Choroid plexus epithelial cell (primary cell): ENCODE measurements at regions not wholly inside any gene's neighbourhood (a gene's known extent, or its start where the extent isn't known, plus 50 kb on each side); places are given as distances from the start of the nearest gene placed in this dataset.
A peak's percentile ranks its signal among the peaks of the same experiment; 100 is the strongest.

Experiments used
- DNase-seq: peaks from one replicate; pipeline ENCODE4 v3.0.0-alpha.2; 2010; ENCODE audit warnings: low read depth
- H3K4me3 ChIP-seq: 2 replicates; pipeline ENCODE4 v1.5.1; 2011; ENCODE audit warnings: low read depth, mild to moderate bottlenecking, control low read depth, low read length, moderate library complexity
- CTCF ChIP-seq: conservative IDR thresholded peaks from 2 replicates; pipeline ENCODE4 v1.5.1; 2011; ENCODE audit warnings: low read depth, mild to moderate bottlenecking, control low read depth, inconsistent platforms, low read length, moderate library complexity

DNA sequence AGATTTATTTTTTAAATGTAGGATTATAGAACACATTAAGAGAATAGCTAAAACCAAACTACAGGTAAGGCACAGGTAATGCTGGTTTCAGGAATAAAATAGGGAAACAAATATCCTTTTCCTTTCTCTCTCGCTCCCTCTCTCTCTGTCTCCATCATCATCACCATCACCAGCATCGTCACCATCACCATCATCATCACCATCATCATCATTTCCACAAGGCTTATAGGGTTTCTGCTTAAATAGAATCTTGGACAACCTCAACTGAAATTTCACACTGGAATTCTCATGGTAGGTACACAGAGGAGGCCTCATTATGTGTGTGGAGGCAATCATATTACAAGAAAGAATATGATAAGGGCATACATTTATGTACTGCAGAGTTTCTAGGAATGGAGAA is 823.6 kb downstream of the MAFB start:
- H3K4me3 ChIP-seq, result no peak overlapping the region
- DNase-seq, result no peak
- no peak for TF ChIP-seq CTCF

- TF ChIP-seq CTCF, result no peak
- peak; percentile 48 for DNase-seq
- H3K4me3 ChIP-seq, result no peak overlapping the region
Measured at GRCh38 chr20:39862470-39862891, 826.6 kb downstream of the MAFB start.

GRCh38 chr20:39861381-39861780 is 827.7 kb downstream of the MAFB start:
- no peak for DNase-seq
- no peak for TF ChIP-seq CTCF
- no peak overlapping the region for H3K4me3 ChIP-seq

DNA sequence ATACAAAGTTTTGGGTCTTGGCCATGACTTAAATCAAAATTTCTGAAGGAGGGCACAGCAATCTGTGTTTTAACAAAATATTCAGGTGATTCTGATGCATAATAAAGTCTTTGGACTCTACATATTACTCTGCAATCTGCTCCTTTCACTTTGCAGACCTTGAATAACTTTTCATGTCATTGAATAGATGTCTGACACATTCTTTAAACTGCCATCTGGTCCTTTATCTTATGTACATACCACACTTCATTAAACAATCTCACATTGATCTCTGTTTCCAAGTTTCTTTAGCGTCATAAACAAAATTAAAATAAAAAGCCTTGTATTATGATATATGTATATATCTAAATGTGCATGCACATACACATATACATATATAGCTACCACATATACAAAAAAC is 831.2 kb downstream of the MAFB start:
- no peak for DNase-seq
- TF ChIP-seq CTCF, result no peak
- H3K4me3 ChIP-seq, result no peak overlapping the region

GRCh38 chr20:39857187-39857586 is 831.8 kb downstream of the MAFB start:
- TF ChIP-seq CTCF, result no peak
- no peak overlapping the region for H3K4me3 ChIP-seq
- DNase-seq, result no peak

DNA sequence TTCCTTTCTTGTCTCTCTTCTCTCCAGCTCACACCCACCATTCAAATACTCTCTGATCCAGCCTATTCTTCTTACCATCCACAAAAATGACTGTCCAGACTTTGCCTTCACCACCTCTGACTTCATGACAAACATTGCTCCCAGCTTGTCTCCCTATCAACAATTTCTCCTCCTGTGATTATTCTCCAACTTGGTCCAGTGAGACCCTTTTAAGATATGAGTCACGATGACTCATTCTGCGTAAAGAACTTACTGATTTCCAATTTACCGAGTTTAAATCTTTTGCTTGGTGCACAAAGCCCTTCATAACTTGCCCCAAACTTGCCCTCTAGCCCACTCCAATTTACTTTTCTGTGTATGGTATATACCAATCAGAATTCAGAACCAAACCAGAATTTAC is 833.2 kb downstream of the MAFB start:
- no peak overlapping the region for H3K4me3 ChIP-seq
- peak; percentile 24 for DNase-seq
- no peak for TF ChIP-seq CTCF

- TF ChIP-seq CTCF, result no peak
- H3K4me3 ChIP-seq, result no peak overlapping the region
- no peak for DNase-seq
Measured at GRCh38 chr20:39855056-39855455, 834.0 kb downstream of the MAFB start.
